ENCODE measurements at regions not wholly inside any gene's neighbourhood (a gene's known extent, or its start where the extent isn't known, plus 50 kb on each side); places are given as distances from the start of the nearest gene placed in this dataset.

- no peaks in the 10 kb centered on the region for H3K27me3 ChIP-seq (ENCODE audit: control insufficient read depth in 1 of 2, insufficient read depth in 2 of 2, low read length in 2 of 2)
- no peaks in the 10 kb centered on the region for H3K4me1 ChIP-seq (ENCODE audit: control insufficient read depth in 1 of 2, insufficient read depth in 2 of 2, low read length in 2 of 2)
- H3K36me3 ChIP-seq (ENCODE audit: control insufficient read depth in 1 of 2, insufficient read depth in 2 of 2, low read length in 2 of 2), result no peaks in the 10 kb centered on the region
- H3K9me3 ChIP-seq (ENCODE audit: control insufficient read depth in 1 of 2, low read length in 2 of 2), result peaks cover 0 to 5% of the 10 kb centered on the region in 2 donors
- H3K27ac ChIP-seq (ENCODE audit: low read depth, low read length), result no peak overlapping the region
- no peak overlapping the region for H3K9ac ChIP-seq (ENCODE audit: low read depth in 1 of 2, low read length in 2 of 2)
- no peak overlapping the region for H3K4me3 ChIP-seq (ENCODE audit: low read depth in 1 of 2, low read length in 2 of 2)
These were observed 1219.1 kb downstream of the UQCRFS1 start for GRCh38 chr19:27993619-27994570.

GRCh38 chr19:27986299-27986698 lies 1226.7 kb downstream of the UQCRFS1 start:
- Histone ChIP-seq H3K4me3 (ENCODE audit: low read depth in 1 of 2, low read length in 2 of 2) (no peak overlapping the region), H3K36me3 (ENCODE audit: control insufficient read depth in 1 of 2, insufficient read depth in 2 of 2, low read length in 2 of 2) (no peaks in the 10 kb centered on the region), H3K9ac (ENCODE audit: low read depth in 1 of 2, low read length in 2 of 2) (no peak overlapping the region), H3K9me3 (ENCODE audit: control insufficient read depth in 1 of 2, low read length in 2 of 2) (peaks cover 0 to 1% of the 10 kb centered on the region in 2 donors), H3K27me3 (ENCODE audit: control insufficient read depth in 1 of 2, insufficient read depth in 2 of 2, low read length in 2 of 2) (no peaks in the 10 kb centered on the region), H3K27ac (ENCODE audit: low read depth, low read length) (no peak overlapping the region), H3K4me1 (ENCODE audit: control insufficient read depth in 1 of 2, insufficient read depth in 2 of 2, low read length in 2 of 2) (no peaks in the 10 kb centered on the region)

GRCh38 chr19:27975419-27976005 lies 1237.4 kb downstream of the UQCRFS1 start:
- Histone ChIP-seq H3K9ac (ENCODE audit: low read depth in 1 of 2, low read length in 2 of 2) (no peak overlapping the region), H3K4me1 (ENCODE audit: control insufficient read depth in 1 of 2, insufficient read depth in 2 of 2, low read length in 2 of 2) (no peaks in the 10 kb centered on the region), H3K27ac (ENCODE audit: low read depth, low read length) (no peak overlapping the region), H3K36me3 (ENCODE audit: control insufficient read depth in 1 of 2, insufficient read depth in 2 of 2, low read length in 2 of 2) (no peaks in the 10 kb centered on the region), H3K27me3 (ENCODE audit: control insufficient read depth in 1 of 2, insufficient read depth in 2 of 2, low read length in 2 of 2) (no peaks in the 10 kb centered on the region), H3K4me3 (ENCODE audit: low read depth in 1 of 2, low read length in 2 of 2) (no peak overlapping the region), H3K9me3 (ENCODE audit: control insufficient read depth in 1 of 2, low read length in 2 of 2) (peaks cover 6% of the 10 kb centered on the region in 2 donors)

GRCh38 chr19:27974082-27974513 lies 1238.9 kb downstream of the UQCRFS1 start:
- Histone ChIP-seq H3K27me3 (ENCODE audit: control insufficient read depth in 1 of 2, insufficient read depth in 2 of 2, low read length in 2 of 2) (no peaks in the 10 kb centered on the region), H3K27ac (ENCODE audit: low read depth, low read length) (no peak overlapping the region), H3K9me3 (ENCODE audit: control insufficient read depth in 1 of 2, low read length in 2 of 2) (peaks cover 6% of the 10 kb centered on the region in 2 donors), H3K36me3 (ENCODE audit: control insufficient read depth in 1 of 2, insufficient read depth in 2 of 2, low read length in 2 of 2) (no peaks in the 10 kb centered on the region), H3K9ac (ENCODE audit: low read depth in 1 of 2, low read length in 2 of 2) (no peak overlapping the region), H3K4me3 (ENCODE audit: low read depth in 1 of 2, low read length in 2 of 2) (no peak overlapping the region), H3K4me1 (ENCODE audit: control insufficient read depth in 1 of 2, insufficient read depth in 2 of 2, low read length in 2 of 2) (no peaks in the 10 kb centered on the region)

- Histone ChIP-seq H3K4me3 (ENCODE audit: low read depth in 1 of 2, low read length in 2 of 2) (no peak overlapping the region), H3K27me3 (ENCODE audit: control insufficient read depth in 1 of 2, insufficient read depth in 2 of 2, low read length in 2 of 2) (no peaks in the 10 kb centered on the region), H3K27ac (ENCODE audit: low read depth, low read length) (no peak overlapping the region), H3K9ac (ENCODE audit: low read depth in 1 of 2, low read length in 2 of 2) (no peak overlapping the region), H3K36me3 (ENCODE audit: control insufficient read depth in 1 of 2, insufficient read depth in 2 of 2, low read length in 2 of 2) (no peaks in the 10 kb centered on the region), H3K9me3 (ENCODE audit: control insufficient read depth in 1 of 2, low read length in 2 of 2) (peaks cover 0 to 5% of the 10 kb centered on the region in 2 donors), H3K4me1 (ENCODE audit: control insufficient read depth in 1 of 2, insufficient read depth in 2 of 2, low read length in 2 of 2) (no peaks in the 10 kb centered on the region)
These were observed 1240.5 kb downstream of the UQCRFS1 start for GRCh38 chr19:27972291-27973040.

GRCh38 chr19:27971869-27972268 lies 1241.1 kb downstream of the UQCRFS1 start:
- no peaks in the 10 kb centered on the region for H3K36me3 ChIP-seq (ENCODE audit: control insufficient read depth in 1 of 2, insufficient read depth in 2 of 2, low read length in 2 of 2)
- H3K4me1 ChIP-seq (ENCODE audit: control insufficient read depth in 1 of 2, insufficient read depth in 2 of 2, low read length in 2 of 2), result no peaks in the 10 kb centered on the region
- no peak overlapping the region for H3K27ac ChIP-seq (ENCODE audit: low read depth, low read length)
- H3K9me3 ChIP-seq (ENCODE audit: control insufficient read depth in 1 of 2, low read length in 2 of 2), result peaks cover 0 to under 1% of the 10 kb centered on the region in 2 donors
- no peak overlapping the region for H3K9ac ChIP-seq (ENCODE audit: low read depth in 1 of 2, low read length in 2 of 2)
- no peak overlapping the region for H3K4me3 ChIP-seq (ENCODE audit: low read depth in 1 of 2, low read length in 2 of 2)
- no peaks in the 10 kb centered on the region for H3K27me3 ChIP-seq (ENCODE audit: control insufficient read depth in 1 of 2, insufficient read depth in 2 of 2, low read length in 2 of 2)

- H3K9ac ChIP-seq (ENCODE audit: low read depth in 1 of 2, low read length in 2 of 2), result no peak overlapping the region
- no peaks in the 10 kb centered on the region for H3K36me3 ChIP-seq (ENCODE audit: control insufficient read depth in 1 of 2, insufficient read depth in 2 of 2, low read length in 2 of 2)
- no peak overlapping the region for H3K4me3 ChIP-seq (ENCODE audit: low read depth in 1 of 2, low read length in 2 of 2)
- no peaks in the 10 kb centered on the region for H3K9me3 ChIP-seq (ENCODE audit: control insufficient read depth in 1 of 2, low read length in 2 of 2)
- no peaks in the 10 kb centered on the region for H3K27me3 ChIP-seq (ENCODE audit: control insufficient read depth in 1 of 2, insufficient read depth in 2 of 2, low read length in 2 of 2)
- no peak overlapping the region for H3K27ac ChIP-seq (ENCODE audit: low read depth, low read length)
- H3K4me1 ChIP-seq (ENCODE audit: control insufficient read depth in 1 of 2, insufficient read depth in 2 of 2, low read length in 2 of 2), result no peaks in the 10 kb centered on the region
These were observed 1241.9 kb downstream of the UQCRFS1 start for GRCh38 chr19:27971071-27971470.

- no peak overlapping the region for H3K9ac ChIP-seq (ENCODE audit: low read depth in 1 of 2, low read length in 2 of 2)
- no peaks in the 10 kb centered on the region for H3K27me3 ChIP-seq (ENCODE audit: control insufficient read depth in 1 of 2, insufficient read depth in 2 of 2, low read length in 2 of 2)
- H3K27ac ChIP-seq (ENCODE audit: low read depth, low read length), result no peak overlapping the region
- H3K4me3 ChIP-seq (ENCODE audit: low read depth in 1 of 2, low read length in 2 of 2), result no peak overlapping the region
- no peaks in the 10 kb centered on the region for H3K4me1 ChIP-seq (ENCODE audit: control insufficient read depth in 1 of 2, insufficient read depth in 2 of 2, low read length in 2 of 2)
- no peaks in the 10 kb centered on the region for H3K9me3 ChIP-seq (ENCODE audit: control insufficient read depth in 1 of 2, low read length in 2 of 2)
- H3K36me3 ChIP-seq (ENCODE audit: control insufficient read depth in 1 of 2, insufficient read depth in 2 of 2, low read length in 2 of 2), result no peaks in the 10 kb centered on the region
These were observed 1246.5 kb downstream of the UQCRFS1 start for GRCh38 chr19:27966390-27966816.

GRCh38 chr19:27964185-27964584 lies 1248.8 kb downstream of the UQCRFS1 start:
- no peak overlapping the region for H3K27ac ChIP-seq (ENCODE audit: low read depth, low read length)
- no peak overlapping the region for H3K9ac ChIP-seq (ENCODE audit: low read depth in 1 of 2, low read length in 2 of 2)
- no peaks in the 10 kb centered on the region for H3K27me3 ChIP-seq (ENCODE audit: control insufficient read depth in 1 of 2, insufficient read depth in 2 of 2, low read length in 2 of 2)
- no peaks in the 10 kb centered on the region for H3K9me3 ChIP-seq (ENCODE audit: control insufficient read depth in 1 of 2, low read length in 2 of 2)
- no peaks in the 10 kb centered on the region for H3K4me1 ChIP-seq (ENCODE audit: control insufficient read depth in 1 of 2, insufficient read depth in 2 of 2, low read length in 2 of 2)
- no peaks in the 10 kb centered on the region for H3K36me3 ChIP-seq (ENCODE audit: control insufficient read depth in 1 of 2, insufficient read depth in 2 of 2, low read length in 2 of 2)
- H3K4me3 ChIP-seq (ENCODE audit: low read depth in 1 of 2, low read length in 2 of 2), result no peak overlapping the region

- Histone ChIP-seq H3K27ac (ENCODE audit: low read depth, low read length) (no peak overlapping the region), H3K27me3 (ENCODE audit: control insufficient read depth in 1 of 2, insufficient read depth in 2 of 2, low read length in 2 of 2) (no peaks in the 10 kb centered on the region), H3K4me1 (ENCODE audit: control insufficient read depth in 1 of 2, insufficient read depth in 2 of 2, low read length in 2 of 2) (no peaks in the 10 kb centered on the region), H3K4me3 (ENCODE audit: low read depth in 1 of 2, low read length in 2 of 2) (no peak overlapping the region), H3K9ac (ENCODE audit: low read depth in 1 of 2, low read length in 2 of 2) (no peak overlapping the region), H3K36me3 (ENCODE audit: control insufficient read depth in 1 of 2, insufficient read depth in 2 of 2, low read length in 2 of 2) (no peaks in the 10 kb centered on the region), H3K9me3 (ENCODE audit: control insufficient read depth in 1 of 2, low read length in 2 of 2) (no peaks in the 10 kb centered on the region)
These were observed 1250.7 kb downstream of the UQCRFS1 start for GRCh38 chr19:27962264-27962663.
